ENCODE measurements at regions not wholly inside any gene's neighbourhood (a gene's known extent, or its start where the extent isn't known, plus 50 kb on each side); places are given as distances from the start of the nearest gene placed in this dataset.

DNA sequence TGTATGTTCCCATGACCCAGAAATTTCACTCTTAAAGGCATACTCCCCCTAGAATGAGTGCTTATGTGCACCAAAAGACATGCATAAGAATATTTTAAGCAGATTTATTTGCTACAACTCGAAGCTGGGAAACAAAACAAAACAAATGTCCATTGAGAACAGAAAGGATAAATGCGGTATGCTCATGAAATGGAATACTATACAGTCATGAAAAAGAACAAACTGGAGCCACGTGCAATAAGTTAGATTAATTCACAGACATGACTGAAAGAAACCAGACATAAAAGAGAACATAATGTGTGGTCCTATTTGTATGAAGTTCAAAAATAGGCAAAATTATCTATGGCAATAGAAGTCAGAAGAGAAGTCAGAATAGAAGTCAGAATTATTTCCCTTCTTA is 69.9 kb downstream of the TBX3 start:
- TF ChIP-seq, protein P1, sequence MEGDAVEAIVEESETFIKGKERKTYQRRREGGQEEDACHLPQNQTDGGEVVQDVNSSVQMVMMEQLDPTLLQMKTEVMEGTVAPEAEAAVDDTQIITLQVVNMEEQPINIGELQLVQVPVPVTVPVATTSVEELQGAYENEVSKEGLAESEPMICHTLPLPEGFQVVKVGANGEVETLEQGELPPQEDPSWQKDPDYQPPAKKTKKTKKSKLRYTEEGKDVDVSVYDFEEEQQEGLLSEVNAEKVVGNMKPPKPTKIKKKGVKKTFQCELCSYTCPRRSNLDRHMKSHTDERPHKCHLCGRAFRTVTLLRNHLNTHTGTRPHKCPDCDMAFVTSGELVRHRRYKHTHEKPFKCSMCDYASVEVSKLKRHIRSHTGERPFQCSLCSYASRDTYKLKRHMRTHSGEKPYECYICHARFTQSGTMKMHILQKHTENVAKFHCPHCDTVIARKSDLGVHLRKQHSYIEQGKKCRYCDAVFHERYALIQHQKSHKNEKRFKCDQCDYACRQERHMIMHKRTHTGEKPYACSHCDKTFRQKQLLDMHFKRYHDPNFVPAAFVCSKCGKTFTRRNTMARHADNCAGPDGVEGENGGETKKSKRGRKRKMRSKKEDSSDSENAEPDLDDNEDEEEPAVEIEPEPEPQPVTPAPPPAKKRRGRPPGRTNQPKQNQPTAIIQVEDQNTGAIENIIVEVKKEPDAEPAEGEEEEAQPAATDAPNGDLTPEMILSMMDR (conservative IDR thresholded peaks at IDR 0.05), result no peak
- TF ChIP-seq EZH2 (IDR thresholded peaks at IDR 0.05; ENCODE audit: low read depth), result no peak
